H9 (cell line): ENCODE measurements at regions not wholly inside any gene's neighbourhood (a gene's known extent, or its start where the extent isn't known, plus 50 kb on each side); places are given as distances from the start of the nearest gene placed in this dataset.

Source experiments
- DNase-seq: peaks from one replicate; pipeline ENCODE4 v3.0.0-alpha.2; 2017
- H2AFZ ChIP-seq: one replicate; pipeline ENCODE4 v1.6.1; 2013; ENCODE audit warnings: mild to moderate bottlenecking, low read length, control low read depth, moderate library complexity
- H2AK5ac ChIP-seq: 2 replicates; pipeline ENCODE4 v1.6.1; 2013; ENCODE audit warnings: low read length, control low read depth, mixed read lengths; ENCODE audit not compliant: insufficient read length
- H2BK120ac ChIP-seq: one replicate; pipeline ENCODE4 v1.6.1; 2013; ENCODE audit warnings: low read depth, mild to moderate bottlenecking, low read length, control low read depth, inconsistent platforms; ENCODE audit not compliant: poor library complexity, severe bottlenecking
- H2BK12ac ChIP-seq: 2 replicates; pipeline ENCODE4 v1.6.1; 2013; ENCODE audit warnings: low read length, control low read depth, mixed read lengths, low read depth; ENCODE audit not compliant: insufficient read length
- H2BK15ac ChIP-seq: 2 replicates; pipeline ENCODE4 v1.6.1; 2013; ENCODE audit warnings: low read depth, low read length, control low read depth
- H2BK20ac ChIP-seq: one replicate; pipeline ENCODE4 v1.6.1; 2013; ENCODE audit warnings: low read depth, mild to moderate bottlenecking, low read length, control low read depth, inconsistent platforms; ENCODE audit not compliant: poor library complexity, severe bottlenecking
- H2BK5ac ChIP-seq: 2 replicates; pipeline ENCODE4 v1.6.1; 2013; ENCODE audit warnings: low read length, control low read depth, mixed read lengths; ENCODE audit not compliant: insufficient read length
- H3K14ac ChIP-seq: 2 replicates; pipeline ENCODE4 v1.6.1; 2013; ENCODE audit warnings: low read length, control low read depth; ENCODE audit not compliant: insufficient read depth
- H3K18ac ChIP-seq: 2 replicates; pipeline ENCODE4 v1.6.1; 2013; ENCODE audit warnings: low read depth, mild to moderate bottlenecking, mixed read lengths, low read length, control low read depth; ENCODE audit not compliant: insufficient read length
- H3K23ac ChIP-seq: 2 replicates; pipeline ENCODE4 v1.6.1; 2013; ENCODE audit warnings: low read length, control low read depth, mixed read lengths, low read depth; ENCODE audit not compliant: insufficient read length
- H3K23me2 ChIP-seq: 2 replicates; pipeline ENCODE4 v1.6.1; 2013; ENCODE audit warnings: low read depth, mild to moderate bottlenecking, mixed read lengths, low read length, control low read depth; ENCODE audit not compliant: insufficient read length, poor library complexity, severe bottlenecking
- H3K27ac ChIP-seq: 2 replicates; pipeline ENCODE4 v1.5.1; 2013; ENCODE audit warnings: low read length, control low read depth, mixed read lengths, low read depth; ENCODE audit not compliant: insufficient read length
- H3K27me3 ChIP-seq: 2 replicates; pipeline ENCODE4 v1.6.1; 2013; ENCODE audit warnings: low read length, control low read depth, inconsistent platforms; ENCODE audit not compliant: insufficient read depth
- H3K4ac ChIP-seq: 2 replicates; pipeline ENCODE4 v1.6.1; 2013; ENCODE audit warnings: low read depth, mild to moderate bottlenecking, control low read depth, inconsistent platforms, low read length, moderate library complexity
- H3K4me1 ChIP-seq: 2 replicates; pipeline ENCODE4 v1.6.1; 2013; ENCODE audit warnings: low read length, control low read depth, inconsistent platforms; ENCODE audit not compliant: insufficient read depth
- H3K4me2 ChIP-seq: 2 replicates; pipeline ENCODE4 v1.6.1; 2013; ENCODE audit warnings: low read length, control low read depth, mixed read lengths; ENCODE audit not compliant: insufficient read length, insufficient read depth
- H3K56ac ChIP-seq: 2 replicates; pipeline ENCODE4 v1.6.1; 2013; ENCODE audit warnings: low read depth, mild to moderate bottlenecking, mixed read lengths, low read length, control low read depth; ENCODE audit not compliant: insufficient read length
- H3K79me1 ChIP-seq: 2 replicates; pipeline ENCODE4 v1.6.1; 2013; ENCODE audit warnings: low read depth, mild to moderate bottlenecking, moderate library complexity, low read length, control low read depth, inconsistent platforms; ENCODE audit not compliant: insufficient read depth, poor library complexity, severe bottlenecking
- H3K79me2 ChIP-seq: 2 replicates; pipeline ENCODE4 v1.6.1; 2013; ENCODE audit warnings: low read length, control low read depth, inconsistent platforms; ENCODE audit not compliant: insufficient read depth
- H3K9ac ChIP-seq: 2 replicates; pipeline ENCODE4 v1.6.1; 2013; ENCODE audit warnings: low read length, control low read depth, mixed read lengths; ENCODE audit not compliant: insufficient read length; ENCODE audit errors: extremely low read depth
- H3K9me3 ChIP-seq: one replicate; pipeline ENCODE4 v1.6.1; 2013; ENCODE audit warnings: low read depth, low read length, inconsistent platforms; ENCODE audit not compliant: control insufficient read depth
- H3T11ph ChIP-seq: one replicate; pipeline ENCODE4 v1.6.1; 2013; ENCODE audit warnings: mild to moderate bottlenecking, low read length, control low read depth, inconsistent platforms
- H4K20me1 ChIP-seq: one replicate; pipeline ENCODE4 v1.6.1; 2013; ENCODE audit not compliant: control insufficient read depth, insufficient read length, insufficient read depth
- H4K5ac ChIP-seq: 2 replicates; pipeline ENCODE4 v1.6.1; 2013; ENCODE audit warnings: low read depth, mild to moderate bottlenecking, mixed read lengths, low read length, control low read depth; ENCODE audit not compliant: insufficient read length
- H4K8ac ChIP-seq: replicated peaks from 2 replicates; pipeline ENCODE4 v1.6.1; 2013; ENCODE audit warnings: low read length, control low read depth, mixed read lengths, low read depth; ENCODE audit not compliant: insufficient read length
- H4K91ac ChIP-seq: 2 replicates; pipeline ENCODE4 v1.6.1; 2013; ENCODE audit warnings: low read depth, mild to moderate bottlenecking, moderate library complexity, mixed read lengths, low read length, control low read depth; ENCODE audit not compliant: insufficient read length
- H3K27ac Mint-ChIP-seq, 3 experiments: 2 replicates in 2 of 3; 3 replicates in 1 of 3; pipeline ENCODE4 v1.8.0; 2020 to 2021; ENCODE audit warnings: mixed read lengths in 3 of 3, mild to moderate bottlenecking in 1 of 3, moderate library complexity in 1 of 3
- H3K27me3 Mint-ChIP-seq: 2 replicates; pipeline ENCODE4 v1.8.0; 2021; ENCODE audit warnings: low read depth, mild to moderate bottlenecking, moderate library complexity, mixed read lengths
- H3K36me3 Mint-ChIP-seq, 3 experiments: 2 replicates in 2 of 3; 3 replicates in 1 of 3; pipeline ENCODE4 v1.8.0; 2020 to 2021; ENCODE audit warnings: low read depth in 3 of 3, mixed read lengths in 3 of 3; ENCODE audit not compliant: insufficient read depth in 1 of 3
- H3K4me1 Mint-ChIP-seq, 2 experiments: 2 replicates each; pipeline ENCODE4 v1.8.0; 2020; ENCODE audit warnings: mixed read lengths in 2 of 2
- H3K4me3 Mint-ChIP-seq, 2 experiments: 2 replicates in 1 of 2; 3 replicates in 1 of 2; pipeline ENCODE4 v1.8.0; 2020 to 2021; ENCODE audit warnings: mild to moderate bottlenecking in 2 of 2, mixed read lengths in 2 of 2, moderate library complexity in 1 of 2
- H3K9me3 Mint-ChIP-seq, 2 experiments: 2 replicates in 1 of 2; 3 replicates in 1 of 2; pipeline ENCODE4 v1.8.0; 2020; ENCODE audit warnings: mild to moderate bottlenecking in 2 of 2, mixed read lengths in 2 of 2, moderate library complexity in 1 of 2
- CTCF ChIP-seq: fragments of 200-600 bp; sonication (generic); conservative IDR thresholded peaks from 3 replicates; pipeline ENCODE4 v1.8.0; 2021; ENCODE audit warnings: antibody characterized with exemption, mild to moderate bottlenecking
- WGBS: extraction: QIAGEN DNeasy Blood & Tissue Kit; methylation state at CpG from one replicate; pipeline ENCODE4 v1.1.7; 2013; ENCODE audit warnings: missing lambda C conversion rate, low lambda C conversion rate, mixed read lengths; ENCODE audit not compliant: insufficient read length; ENCODE audit errors: extremely low coverage; 5-methylcytosine and 5-hydroxymethylcytosine counted together

GRCh38 chr9:129240581-129241211 is 62.6 kb upstream of the IER5L start:
- H3K27me3 ChIP-seq: no peaks in the 10 kb centered on the region
- H3K4me2 ChIP-seq: no peak overlapping the region
- H3K4me1 ChIP-seq: no peaks in the 10 kb centered on the region
- no peak overlapping the region for H3K18ac ChIP-seq
- peak overlapping the region in 1 of 3 experiments; percentile 47; a peak in 1 of 7 replicates for H3K27ac Mint-ChIP-seq
- no peak overlapping the region for H4K8ac ChIP-seq
- H3K9me3 Mint-ChIP-seq: no peaks in the 10 kb centered on the region
- H2BK15ac ChIP-seq: no peak overlapping the region
- H3K9me3 ChIP-seq: no peaks in the 10 kb centered on the region
- no CpG with 5 or more reads among the region's 3 CpGs for WGBS
- no peak overlapping the region for H2BK120ac ChIP-seq
- TF ChIP-seq CTCF: no peak
- no peak overlapping the region for H2BK20ac ChIP-seq
- no peak overlapping the region for H2AFZ ChIP-seq
- no peak overlapping the region for H3K9ac ChIP-seq
- no peak overlapping the region for H3K23ac ChIP-seq
- H3K4me3 Mint-ChIP-seq: no peak overlapping the region
- H3K4ac ChIP-seq: no peak overlapping the region
- H2BK12ac ChIP-seq: no peak overlapping the region
- H3K36me3 Mint-ChIP-seq: no peaks in the 10 kb centered on the region
- H3K56ac ChIP-seq: no peak overlapping the region
- H3K79me1 ChIP-seq: no peaks in the 10 kb centered on the region
- H3T11ph ChIP-seq: no peak overlapping the region
- H3K79me2 ChIP-seq: no peaks in the 10 kb centered on the region
- no peak overlapping the region for H4K5ac ChIP-seq
- DNase-seq: no peak
- H3K4me1 Mint-ChIP-seq: peaks cover 15 to 29% of the 10 kb centered on the region in 2 experiments
- no peaks in the 10 kb centered on the region for H3K23me2 ChIP-seq
- H4K91ac ChIP-seq: no peak overlapping the region
- no peaks in the 10 kb centered on the region for H4K20me1 ChIP-seq
- no peak overlapping the region for H2BK5ac ChIP-seq
- H3K27me3 Mint-ChIP-seq: peaks cover 15% of the 10 kb centered on the region
- H2AK5ac ChIP-seq: no peak overlapping the region
- H3K27ac ChIP-seq: no peak overlapping the region
- no peak overlapping the region for H3K14ac ChIP-seq
